GM19023 (cell line): ENCODE measurements at regions not wholly inside any gene's neighbourhood (a gene's known extent, or its start where the extent isn't known, plus 50 kb on each side); places are given as distances from the start of the nearest gene placed in this dataset.

Experiments
- ATAC-seq: cut with Tn5 transposase; IDR thresholded peaks from one replicate; pipeline ENCODE4 v1.9.1; 2021; ENCODE audit warnings: mild to moderate bottlenecking, moderate library complexity; ENCODE audit not compliant: unreplicated experiment

- ATAC-seq: no peak
These were observed 163.1 kb upstream of the FAT1 start for GRCh38 chr4:186886759-186887158.

GRCh38 chr4:186887291-186887700, 163.6 kb upstream of the FAT1 start:
- no peak for ATAC-seq

- ATAC-seq: no peak
These were observed 164.1 kb upstream of the FAT1 start for GRCh38 chr4:186887752-186888151.

- ATAC-seq: no peak
These were observed 166.4 kb upstream of the FAT1 start for GRCh38 chr4:186889876-186890643.

- ATAC-seq: no peak
These were observed 168.3 kb upstream of the FAT1 start for GRCh38 chr4:186891859-186892486.

DNA sequence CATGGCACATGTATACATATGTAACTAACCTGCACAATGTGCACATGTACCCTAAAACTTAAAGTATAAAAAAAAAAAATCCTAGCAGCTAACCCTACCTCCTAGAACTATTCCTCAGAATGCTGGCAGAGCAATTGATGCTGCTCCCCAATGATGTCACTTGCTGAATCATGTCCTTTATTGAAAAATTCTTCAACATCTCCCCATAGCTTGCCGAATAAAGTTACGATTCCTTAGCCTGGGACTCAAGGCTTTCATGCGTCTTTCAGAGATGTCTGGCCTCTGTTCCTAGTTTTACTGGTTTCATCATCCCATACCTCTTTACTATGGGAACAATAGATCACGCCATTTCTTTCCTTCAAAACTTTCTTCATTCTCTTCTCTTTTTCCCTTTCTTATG, 174.7 kb upstream of the FAT1 start:
- no peak for ATAC-seq

- ATAC-seq: no peak
These were observed 176.7 kb upstream of the FAT1 start for GRCh38 chr4:186900232-186900900.

GRCh38 chr4:186900984-186901383, 177.3 kb upstream of the FAT1 start:
- no peak for ATAC-seq

- ATAC-seq: no peak
These were observed 178.2 kb upstream of the FAT1 start for GRCh38 chr4:186901850-186902249.

- no peak for ATAC-seq
These were observed 178.7 kb upstream of the FAT1 start for GRCh38 chr4:186902361-186902760.

DNA sequence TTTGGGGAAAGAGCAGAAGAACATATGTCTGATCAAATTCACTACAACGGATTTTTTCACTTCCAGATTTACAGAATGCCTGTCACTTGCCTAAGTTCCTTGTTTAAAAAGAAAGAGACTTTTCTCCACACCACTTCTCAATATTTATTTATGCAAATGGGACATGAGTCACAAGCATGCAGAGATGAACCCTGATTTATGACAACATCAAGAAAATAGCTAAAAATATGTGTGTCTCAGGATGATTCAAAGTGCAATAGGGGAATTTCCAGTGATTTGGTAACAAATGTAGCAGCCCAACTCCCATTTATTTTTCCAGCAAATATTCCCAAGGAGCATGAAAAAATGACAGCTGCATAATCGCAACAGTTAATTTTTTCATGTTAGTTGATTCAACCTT, 180.4 kb upstream of the FAT1 start:
- ATAC-seq: no peak

DNA sequence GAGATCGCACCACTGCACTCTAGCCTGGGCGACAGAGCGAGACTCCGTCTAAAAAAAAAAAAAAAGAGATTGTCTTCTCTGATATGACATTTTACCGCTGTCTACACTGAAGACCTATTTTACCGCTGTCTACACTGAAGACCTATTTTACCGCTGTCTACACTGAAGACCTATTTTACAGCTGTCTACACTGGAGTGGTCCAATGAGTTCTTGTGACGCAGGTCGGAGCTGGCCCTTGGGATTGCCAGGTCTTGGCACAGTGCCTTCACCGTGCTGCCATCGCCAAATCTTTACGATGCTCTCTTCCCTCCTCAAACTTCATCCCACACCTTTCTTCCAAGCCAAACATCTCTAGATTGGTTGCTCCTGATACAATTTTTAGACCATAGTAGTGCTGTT, 183.1 kb upstream of the FAT1 start:
- ATAC-seq: no peak

DNA sequence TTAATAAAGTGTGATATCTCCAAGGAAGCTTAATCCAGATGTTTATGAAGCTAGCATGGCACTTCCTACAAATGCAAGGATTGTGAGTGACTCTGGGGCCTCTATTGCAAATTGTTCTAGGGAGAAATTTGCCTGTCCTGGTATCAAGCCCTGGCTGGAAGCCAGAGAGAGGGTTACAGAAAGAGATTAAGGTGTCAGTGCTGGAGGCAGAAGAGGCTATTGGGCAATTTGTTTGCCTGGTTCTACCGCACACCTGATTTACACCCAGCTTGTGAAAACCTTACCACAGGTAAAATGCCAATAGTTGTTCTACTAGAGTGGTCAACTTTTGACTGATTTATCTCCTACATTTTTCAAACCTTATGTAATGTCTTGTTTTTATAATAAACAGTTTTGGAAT, 186.7 kb upstream of the FAT1 start:
- ATAC-seq: no peak

GRCh38 chr4:186912606-186913005, 188.9 kb upstream of the FAT1 start:
- no peak for ATAC-seq

DNA sequence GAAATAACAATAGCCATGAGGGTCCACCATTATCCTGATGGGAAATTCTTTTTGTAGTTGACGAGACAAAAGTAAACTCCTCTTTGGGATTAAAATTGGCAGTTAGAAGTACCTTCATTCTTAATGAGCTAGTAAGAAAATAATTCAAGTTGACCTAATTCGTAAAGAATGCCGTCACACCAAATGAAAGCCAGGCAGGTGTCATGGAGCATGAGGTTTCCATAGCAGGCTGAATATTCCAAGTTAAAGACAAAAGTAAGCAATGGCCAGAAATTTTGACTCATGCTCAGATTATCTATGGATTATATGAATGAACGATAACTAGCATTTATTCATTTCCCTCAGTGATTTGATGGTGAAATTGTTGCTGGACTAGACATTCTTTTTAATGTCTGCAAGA, 192.2 kb upstream of the FAT1 start:
- ATAC-seq: no peak

DNA sequence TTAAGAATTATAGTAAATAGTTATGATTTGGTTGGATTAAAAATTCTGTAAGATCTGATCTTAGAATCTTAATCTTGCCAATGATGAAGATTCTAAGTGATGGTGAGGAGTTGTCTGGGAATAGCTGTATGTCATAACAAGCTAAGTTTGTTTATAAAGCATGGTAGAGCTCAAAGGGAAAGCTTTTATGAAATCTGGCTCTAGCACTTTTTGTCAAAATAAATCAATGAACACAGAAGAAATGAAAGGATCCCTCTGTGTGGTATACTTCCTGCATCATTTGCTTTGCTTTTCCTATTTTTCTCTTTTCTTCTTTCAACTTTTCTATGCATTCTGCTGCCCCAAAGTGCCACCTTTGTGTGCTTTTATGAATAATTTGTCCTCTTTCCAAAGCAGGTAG, 193.5 kb upstream of the FAT1 start:
- ATAC-seq: no peak

DNA sequence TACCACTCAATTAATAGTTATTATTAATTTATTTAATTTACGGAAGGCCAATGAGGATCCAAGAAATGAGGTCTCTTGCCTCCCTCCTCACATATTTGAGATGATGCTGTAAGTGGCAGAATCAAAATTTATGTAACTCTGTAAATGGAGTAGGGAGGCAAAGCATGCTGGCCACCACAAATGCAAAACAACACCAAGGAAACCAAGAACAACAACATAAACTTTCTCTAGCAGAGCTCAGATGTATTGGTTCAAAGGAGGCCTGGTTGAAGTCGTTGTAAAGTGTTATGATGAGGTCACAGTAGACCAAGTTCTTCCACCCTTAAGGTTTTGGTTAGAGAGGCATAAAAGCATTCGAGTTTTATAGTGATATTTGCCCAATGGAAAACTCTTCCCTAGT, 194.8 kb upstream of the FAT1 start:
- ATAC-seq: no peak

GRCh38 chr4:186919340-186919739, 195.7 kb upstream of the FAT1 start:
- no peak for ATAC-seq

DNA sequence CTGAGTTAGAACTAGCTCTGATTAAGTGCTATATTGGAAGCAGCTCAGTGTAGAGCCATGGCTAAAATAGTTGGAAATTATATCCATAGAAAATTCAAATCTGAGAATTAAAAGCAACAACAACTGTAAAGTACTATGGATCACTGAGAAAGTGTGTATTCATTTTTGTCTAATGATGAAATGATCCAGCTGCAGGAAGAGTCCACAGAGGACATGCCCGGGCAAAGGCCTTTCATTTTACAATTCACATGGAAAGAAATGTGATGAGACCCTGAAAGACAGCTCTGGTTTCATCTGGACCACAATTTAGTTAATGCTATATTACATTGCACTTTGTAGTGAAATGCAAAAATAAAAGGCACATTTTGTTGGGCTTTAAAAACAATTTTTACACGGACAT, 196.8 kb upstream of the FAT1 start:
- ATAC-seq: no peak

GRCh38 chr4:186920992-186921391, 197.3 kb upstream of the FAT1 start:
- ATAC-seq: no peak

DNA sequence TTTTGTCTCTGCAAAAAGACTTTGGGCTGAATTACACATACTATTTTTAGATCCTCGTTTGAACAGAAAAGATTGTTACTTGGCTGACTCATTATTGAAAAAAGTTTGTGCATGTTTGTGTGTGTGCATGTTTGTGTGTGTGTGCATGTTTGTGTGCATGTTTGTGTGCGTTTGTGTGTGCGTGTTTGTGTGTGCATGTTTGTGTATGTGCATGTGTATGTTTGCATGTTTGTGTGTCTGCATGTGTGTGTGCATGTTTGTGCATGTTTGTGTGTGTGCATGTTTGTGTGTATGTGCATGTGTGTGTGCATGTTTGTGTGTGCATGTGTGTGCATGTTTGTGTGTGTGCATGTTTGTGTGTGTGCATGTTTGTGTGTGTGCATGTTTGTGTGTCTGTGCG, 201.1 kb upstream of the FAT1 start:
- ATAC-seq: no peak

- no peak for ATAC-seq
These were observed 204.0 kb upstream of the FAT1 start for GRCh38 chr4:186927624-186928023.
